Keratinocyte (primary cell): ENCODE measurements at regions not wholly inside any gene's neighbourhood (a gene's known extent, or its start where the extent isn't known, plus 50 kb on each side); places are given as distances from the start of the nearest gene placed in this dataset.

Source experiments
- DNase-seq: peaks from one replicate; pipeline ENCODE4 v3.0.0-alpha.2; 2011; ENCODE audit warnings: low read depth, missing footprints, low spot score
- FAIRE-seq: peaks from 2 replicates; lab custom pipeline; 2011; peaks lifted over from hg19 to GRCh38; lab: Jason Lieb, UNC
- H2AFZ ChIP-seq: 2 replicates; pipeline ENCODE4 v1.6.0; 2012; ENCODE audit warnings: low read length, control low read depth, inconsistent platforms; ENCODE audit not compliant: control insufficient read depth
- H3K27ac ChIP-seq: 2 replicates; pipeline ENCODE4 v1.5.1; 2011; ENCODE audit warnings: low read length; ENCODE audit not compliant: control insufficient read depth, insufficient read depth
- H3K27me3 ChIP-seq: 3 replicates; pipeline ENCODE4 v1.6.0; 2011; ENCODE audit warnings: low read length; ENCODE audit not compliant: control insufficient read depth, insufficient read depth; ENCODE audit errors: extremely low read depth
- H3K36me3 ChIP-seq, 2 experiments: 2 replicates in 1 of 2; 3 replicates in 1 of 2; pipeline ENCODE4 v1.5.1; 2011; ENCODE audit warnings: low read length in 2 of 2, mild to moderate bottlenecking in 1 of 2; ENCODE audit not compliant: control insufficient read depth in 2 of 2, insufficient read depth in 2 of 2; ENCODE audit errors: extremely low read depth in 1 of 2
- H3K4me1 ChIP-seq: 3 replicates; pipeline ENCODE4 v1.5.1; 2011; ENCODE audit warnings: low read length; ENCODE audit not compliant: control insufficient read depth, insufficient read depth; ENCODE audit errors: extremely low read depth
- H3K4me2 ChIP-seq: 3 replicates; pipeline ENCODE4 v1.6.0; 2011; ENCODE audit warnings: low read depth, low read length; ENCODE audit not compliant: control insufficient read depth, insufficient read depth; ENCODE audit errors: extremely low read depth
- H3K4me3 ChIP-seq, 3 experiments: fragments of 200-600 bp in 1 of 3; sonication (generic) in 1 of 3; 2 replicates in 2 of 3; 3 replicates in 1 of 3; pipeline ENCODE4 v1.5.1; 2011 to 2016; ENCODE audit warnings: low read length in 3 of 3, mild to moderate bottlenecking in 3 of 3, control low read depth in 2 of 3, inconsistent platforms in 1 of 3, low read depth in 1 of 3, mixed read lengths in 1 of 3, mixed run types in 1 of 3, moderate library complexity in 1 of 3; ENCODE audit not compliant: control insufficient read depth in 2 of 3, insufficient read depth in 2 of 3; ENCODE audit errors: extremely low read depth in 1 of 3
- H3K79me2 ChIP-seq: 2 replicates; pipeline ENCODE4 v1.6.0; 2012; ENCODE audit warnings: low read length; ENCODE audit not compliant: control insufficient read depth, insufficient read depth
- H3K9ac ChIP-seq: 3 replicates; pipeline ENCODE4 v1.6.0; 2011; ENCODE audit warnings: low read length; ENCODE audit not compliant: control insufficient read depth, insufficient read depth; ENCODE audit errors: extremely low read depth
- H3K9me1 ChIP-seq: 3 replicates; pipeline ENCODE4 v1.6.0; 2011; ENCODE audit warnings: low read length; ENCODE audit not compliant: control insufficient read depth, insufficient read depth; ENCODE audit errors: extremely low read depth
- H3K9me3 ChIP-seq: 2 replicates; pipeline ENCODE4 v1.5.1; 2012; ENCODE audit warnings: low read depth, low read length; ENCODE audit not compliant: control insufficient read depth
- H4K20me1 ChIP-seq: 3 replicates; pipeline ENCODE4 v1.6.0; 2011; ENCODE audit warnings: low read length; ENCODE audit not compliant: control insufficient read depth, insufficient read depth; ENCODE audit errors: extremely low read depth
- EZH2 ChIP-seq: IDR thresholded peaks from one replicate; pipeline ENCODE4 v1.6.1; 2012; ENCODE audit warnings: inconsistent platforms, mild to moderate bottlenecking, low read length, moderate library complexity
- dilution Hi-C: fragments of 300-500 bp; cut with MboI; formaldehyde crosslinking; loops from one replicate; pipeline ENCODE4 v1.7.0; 2020; ENCODE audit warnings: low sequenced_read_pairs; ENCODE audit not compliant: extremely low pct_ligation_motif_present
- TF ChIP-seq, protein P1 (sequence below), 3 experiments: IDR thresholded peaks in 1 of 3; conservative IDR thresholded peaks in 1 of 3; optimal IDR thresholded peaks in 1 of 3; 2 replicates in 2 of 3; 3 replicates in 1 of 3; pipeline versions ENCODE3 to v1.5.1; 2011; ENCODE audit warnings: low read length in 3 of 3, mild to moderate bottlenecking in 3 of 3, moderate library complexity in 2 of 3, control low read depth in 1 of 3, inconsistent platforms in 1 of 3; ENCODE audit not compliant: insufficient read depth in 2 of 3; ENCODE audit errors: extremely low read depth in 1 of 3

DNA sequence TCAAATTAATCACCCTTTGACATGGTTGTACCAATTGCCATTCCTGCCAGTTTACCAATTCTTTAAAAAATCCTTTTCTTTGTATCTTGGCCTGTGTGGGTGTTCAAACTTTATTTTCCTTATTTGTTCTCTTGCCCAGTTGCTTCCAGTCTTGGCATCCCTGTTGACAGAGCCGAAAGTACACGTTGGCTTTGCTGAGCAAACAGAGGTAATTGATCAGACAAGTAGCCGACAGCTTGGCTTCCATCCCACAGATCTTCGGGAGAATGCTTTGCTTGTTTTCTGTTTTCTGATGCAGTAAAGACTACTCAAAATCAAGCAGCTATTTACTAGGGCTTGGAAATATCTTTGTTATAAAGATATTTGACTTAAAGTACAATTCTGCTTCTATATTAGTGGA, 506.8 kb upstream of the SALL1 start:
- H2AFZ ChIP-seq = no peak overlapping the region
- H4K20me1 ChIP-seq = no peaks in the 10 kb centered on the region
- DNase-seq (no peak), FAIRE-seq (no peak)
- TF ChIP-seq, protein P1, sequence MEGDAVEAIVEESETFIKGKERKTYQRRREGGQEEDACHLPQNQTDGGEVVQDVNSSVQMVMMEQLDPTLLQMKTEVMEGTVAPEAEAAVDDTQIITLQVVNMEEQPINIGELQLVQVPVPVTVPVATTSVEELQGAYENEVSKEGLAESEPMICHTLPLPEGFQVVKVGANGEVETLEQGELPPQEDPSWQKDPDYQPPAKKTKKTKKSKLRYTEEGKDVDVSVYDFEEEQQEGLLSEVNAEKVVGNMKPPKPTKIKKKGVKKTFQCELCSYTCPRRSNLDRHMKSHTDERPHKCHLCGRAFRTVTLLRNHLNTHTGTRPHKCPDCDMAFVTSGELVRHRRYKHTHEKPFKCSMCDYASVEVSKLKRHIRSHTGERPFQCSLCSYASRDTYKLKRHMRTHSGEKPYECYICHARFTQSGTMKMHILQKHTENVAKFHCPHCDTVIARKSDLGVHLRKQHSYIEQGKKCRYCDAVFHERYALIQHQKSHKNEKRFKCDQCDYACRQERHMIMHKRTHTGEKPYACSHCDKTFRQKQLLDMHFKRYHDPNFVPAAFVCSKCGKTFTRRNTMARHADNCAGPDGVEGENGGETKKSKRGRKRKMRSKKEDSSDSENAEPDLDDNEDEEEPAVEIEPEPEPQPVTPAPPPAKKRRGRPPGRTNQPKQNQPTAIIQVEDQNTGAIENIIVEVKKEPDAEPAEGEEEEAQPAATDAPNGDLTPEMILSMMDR (optimal IDR thresholded peaks at IDR 0.05 in 1 of 3, IDR thresholded peaks at IDR 0.05 in 1 of 3, conservative IDR thresholded peaks at IDR 0.05 in 1 of 3; ENCODE audit: extremely low read depth in 1 of 3, insufficient read depth in 2 of 3, low read length in 3 of 3) = no peak
- TF ChIP-seq EZH2 = no peak
- H3K36me3 ChIP-seq = no peaks in the 10 kb centered on the region
- no peaks in the 10 kb centered on the region for H3K79me2 ChIP-seq
- H3K4me1 ChIP-seq = no peaks in the 10 kb centered on the region
- H3K4me2 ChIP-seq = no peak overlapping the region
- H3K9ac ChIP-seq = no peak overlapping the region
- no peaks in the 10 kb centered on the region for H3K9me1 ChIP-seq
- H3K4me3 ChIP-seq = no peak overlapping the region
- dilution Hi-C loops = no loop called here
- H3K27me3 ChIP-seq = no peaks in the 10 kb centered on the region
- H3K27ac ChIP-seq = no peak overlapping the region
- H3K9me3 ChIP-seq = no peaks in the 10 kb centered on the region

DNA sequence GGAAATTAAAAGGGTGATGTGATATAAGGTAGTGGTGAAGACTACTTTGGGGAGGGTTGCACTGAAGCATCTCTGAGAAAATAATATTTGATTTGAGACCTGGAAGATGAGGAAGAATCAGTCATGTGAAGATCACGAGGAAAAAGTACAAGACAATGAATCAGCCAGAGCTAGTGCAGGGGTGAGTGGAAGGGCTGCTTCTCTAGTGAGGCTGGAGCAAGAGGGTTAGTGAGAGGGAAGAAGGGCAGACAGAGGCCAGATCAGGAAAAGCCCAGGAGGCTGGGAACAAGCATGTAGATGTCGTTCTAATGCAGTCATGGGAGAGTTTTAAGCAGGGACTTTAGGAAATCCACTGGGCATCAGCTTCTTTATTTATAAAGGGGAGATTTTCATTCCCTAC, 504.2 kb upstream of the SALL1 start:
- dilution Hi-C loops = no loop called here

More for the DNA sequence above, 504.2 kb upstream of the SALL1 start:
- Histone ChIP-seq H3K27ac (no peak overlapping the region), H3K9ac (no peak overlapping the region), H3K36me3 (no peaks in the 10 kb centered on the region), H3K4me1 (no peaks in the 10 kb centered on the region), H3K4me3 (no peak overlapping the region), H3K79me2 (no peaks in the 10 kb centered on the region), H3K27me3 (peaks cover 3% of the 10 kb centered on the region), H3K4me2 (no peak overlapping the region), H3K9me1 (no peaks in the 10 kb centered on the region), H4K20me1 (no peaks in the 10 kb centered on the region), H2AFZ (no peak overlapping the region), H3K9me3 (no peaks in the 10 kb centered on the region)
- no peak for DNase-seq
- FAIRE-seq = no peak
- TF ChIP-seq, protein P1 (optimal IDR thresholded peaks at IDR 0.05 in 1 of 3, IDR thresholded peaks at IDR 0.05 in 1 of 3, conservative IDR thresholded peaks at IDR 0.05 in 1 of 3; ENCODE audit: extremely low read depth in 1 of 3, insufficient read depth in 2 of 3, low read length in 3 of 3) = no peak
- TF ChIP-seq EZH2 = no peak
